ENCODE measurements at regions not wholly inside any gene's neighbourhood (a gene's known extent, or its start where the extent isn't known, plus 50 kb on each side); places are given as distances from the start of the nearest gene placed in this dataset.

DNA sequence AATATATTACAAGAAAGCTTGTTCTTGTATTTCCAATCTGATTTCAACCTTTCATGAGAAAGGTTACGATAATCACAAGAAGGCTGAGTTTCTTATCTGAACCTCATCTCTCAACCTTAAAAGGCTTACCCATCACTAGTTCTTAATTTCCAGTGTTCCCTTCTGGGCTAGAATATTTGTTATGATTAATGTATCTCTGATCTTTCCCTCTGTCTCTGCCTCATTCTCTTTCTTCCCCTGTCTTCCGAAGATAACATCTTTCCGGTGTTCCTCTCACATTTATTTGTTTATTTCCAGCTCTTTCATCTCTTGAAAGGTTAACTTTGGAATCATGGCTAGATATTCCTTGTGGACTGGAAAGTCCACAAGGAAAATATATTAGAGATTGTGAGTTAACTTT lies 255.9 kb downstream of the SLC6A15 start:
- no peak for TF ChIP-seq EP300 (IDR thresholded peaks at IDR 0.05)
- TF ChIP-seq, protein P1, sequence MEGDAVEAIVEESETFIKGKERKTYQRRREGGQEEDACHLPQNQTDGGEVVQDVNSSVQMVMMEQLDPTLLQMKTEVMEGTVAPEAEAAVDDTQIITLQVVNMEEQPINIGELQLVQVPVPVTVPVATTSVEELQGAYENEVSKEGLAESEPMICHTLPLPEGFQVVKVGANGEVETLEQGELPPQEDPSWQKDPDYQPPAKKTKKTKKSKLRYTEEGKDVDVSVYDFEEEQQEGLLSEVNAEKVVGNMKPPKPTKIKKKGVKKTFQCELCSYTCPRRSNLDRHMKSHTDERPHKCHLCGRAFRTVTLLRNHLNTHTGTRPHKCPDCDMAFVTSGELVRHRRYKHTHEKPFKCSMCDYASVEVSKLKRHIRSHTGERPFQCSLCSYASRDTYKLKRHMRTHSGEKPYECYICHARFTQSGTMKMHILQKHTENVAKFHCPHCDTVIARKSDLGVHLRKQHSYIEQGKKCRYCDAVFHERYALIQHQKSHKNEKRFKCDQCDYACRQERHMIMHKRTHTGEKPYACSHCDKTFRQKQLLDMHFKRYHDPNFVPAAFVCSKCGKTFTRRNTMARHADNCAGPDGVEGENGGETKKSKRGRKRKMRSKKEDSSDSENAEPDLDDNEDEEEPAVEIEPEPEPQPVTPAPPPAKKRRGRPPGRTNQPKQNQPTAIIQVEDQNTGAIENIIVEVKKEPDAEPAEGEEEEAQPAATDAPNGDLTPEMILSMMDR (IDR thresholded peaks at IDR 0.05) = no peak
- TF ChIP-seq POLR2A (IDR thresholded peaks at IDR 0.05) = no peak

Data from upper lobe of left lung (tissue), 4 donors.